ENCODE measurements at regions not wholly inside any gene's neighbourhood (a gene's known extent, or its start where the extent isn't known, plus 50 kb on each side); places are given as distances from the start of the nearest gene placed in this dataset.

DNA sequence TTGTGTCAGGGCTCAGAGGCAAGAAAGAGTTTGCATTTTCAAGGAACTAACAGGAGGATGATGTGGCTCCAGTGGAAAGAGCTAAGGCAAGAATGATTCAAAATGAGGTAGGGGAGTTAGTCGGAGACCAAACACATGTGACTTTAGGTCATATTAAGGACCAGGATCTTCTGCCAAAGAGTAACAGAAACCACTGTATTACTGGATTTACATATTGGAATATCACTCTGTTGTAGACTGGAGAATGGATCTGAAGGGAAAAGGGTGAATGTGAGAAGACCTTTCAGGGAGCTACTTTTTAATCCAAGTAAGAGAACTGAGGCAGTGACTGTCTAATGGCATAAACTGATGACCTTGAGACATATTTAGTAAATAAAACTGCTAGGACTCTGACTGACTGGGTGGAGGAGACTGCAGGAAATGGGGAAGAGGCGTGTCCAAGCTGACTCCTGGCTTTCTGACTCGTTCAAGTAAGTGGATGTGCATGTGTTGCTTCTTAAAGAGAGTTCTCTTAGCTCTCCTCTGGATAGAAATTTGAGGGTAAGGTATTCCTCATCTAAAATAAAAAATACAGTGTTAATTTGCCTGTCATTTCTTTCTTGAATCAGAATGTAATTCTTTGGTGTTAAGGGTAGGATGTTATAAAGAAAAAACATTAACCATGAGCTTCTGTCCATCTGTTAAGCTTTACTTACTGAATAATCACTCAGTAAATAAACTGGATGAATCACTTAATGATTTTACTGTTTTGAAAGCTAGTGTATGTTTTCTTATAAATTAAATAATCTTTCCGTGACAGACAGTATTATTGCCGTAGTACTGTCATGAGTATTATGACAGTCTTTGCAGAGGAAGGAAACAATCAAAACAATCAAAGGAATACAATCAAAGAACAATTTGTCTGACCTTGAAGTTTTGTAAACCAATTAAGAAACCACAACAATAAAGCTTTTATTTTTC is 58.3 kb upstream of the CFAP20DC start:
- TF ChIP-seq EZH2 (IDR thresholded peaks at IDR 0.05; ENCODE audit: borderline replicate concordance): no peak
- TF ChIP-seq, protein P1, sequence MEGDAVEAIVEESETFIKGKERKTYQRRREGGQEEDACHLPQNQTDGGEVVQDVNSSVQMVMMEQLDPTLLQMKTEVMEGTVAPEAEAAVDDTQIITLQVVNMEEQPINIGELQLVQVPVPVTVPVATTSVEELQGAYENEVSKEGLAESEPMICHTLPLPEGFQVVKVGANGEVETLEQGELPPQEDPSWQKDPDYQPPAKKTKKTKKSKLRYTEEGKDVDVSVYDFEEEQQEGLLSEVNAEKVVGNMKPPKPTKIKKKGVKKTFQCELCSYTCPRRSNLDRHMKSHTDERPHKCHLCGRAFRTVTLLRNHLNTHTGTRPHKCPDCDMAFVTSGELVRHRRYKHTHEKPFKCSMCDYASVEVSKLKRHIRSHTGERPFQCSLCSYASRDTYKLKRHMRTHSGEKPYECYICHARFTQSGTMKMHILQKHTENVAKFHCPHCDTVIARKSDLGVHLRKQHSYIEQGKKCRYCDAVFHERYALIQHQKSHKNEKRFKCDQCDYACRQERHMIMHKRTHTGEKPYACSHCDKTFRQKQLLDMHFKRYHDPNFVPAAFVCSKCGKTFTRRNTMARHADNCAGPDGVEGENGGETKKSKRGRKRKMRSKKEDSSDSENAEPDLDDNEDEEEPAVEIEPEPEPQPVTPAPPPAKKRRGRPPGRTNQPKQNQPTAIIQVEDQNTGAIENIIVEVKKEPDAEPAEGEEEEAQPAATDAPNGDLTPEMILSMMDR (IDR thresholded peaks at IDR 0.05; ENCODE audit: poor library complexity): no peak

Measured in hepatocyte (in vitro differentiated cells).